ENCODE measurements at regions not wholly inside any gene's neighbourhood (a gene's known extent, or its start where the extent isn't known, plus 50 kb on each side); places are given as distances from the start of the nearest gene placed in this dataset.

GRCh38 chr2:128404709-128405466, 86.2 kb upstream of the HS6ST1 start:
- TF ChIP-seq EZH2 (IDR thresholded peaks at IDR 0.05; ENCODE audit: low read length, missing control alignments) (no peak), CTCF (conservative IDR thresholded peaks at IDR 0.05 in 1 of 2, IDR thresholded peaks at IDR 0.05 in 1 of 2; ENCODE audit: low read depth in 1 of 2, low read length in 2 of 2) (no peak)
- H3K4me1 ChIP-seq (ENCODE audit: control insufficient read depth, extremely low read depth, insufficient read depth, low read length): peaks cover 11% of the 10 kb centered on the region
- H3K27me3 ChIP-seq (ENCODE audit: control insufficient read depth, insufficient read depth, low read length): no peaks in the 10 kb centered on the region

GRCh38 chr2:128405467-128405900, 86.8 kb upstream of the HS6ST1 start:
- Histone ChIP-seq H3K9ac (ENCODE audit: insufficient read depth, low read length) (no peak overlapping the region), H3K36me3 (ENCODE audit: control insufficient read depth, insufficient read depth, low read length) (no peaks in the 10 kb centered on the region), H3K79me2 (ENCODE audit: control insufficient read depth, insufficient read depth, low read length) (no peaks in the 10 kb centered on the region), H3K4me1 (ENCODE audit: control insufficient read depth, extremely low read depth, insufficient read depth, low read length) (peaks cover 11% of the 10 kb centered on the region), H3K27ac (ENCODE audit: insufficient read depth, low read length) (no peak overlapping the region), H3K4me2 (ENCODE audit: extremely low read depth, insufficient read depth, low read length) (no peak overlapping the region), H3K4me3 (replicated peaks in 1 of 4; ENCODE audit: control extremely low read depth in 1 of 4, insufficient read depth in 1 of 4, low read depth in 3 of 4, low read length in 4 of 4) (no peak overlapping the region), H2AFZ (ENCODE audit: low read length) (no peak overlapping the region), H3K27me3 (ENCODE audit: control insufficient read depth, insufficient read depth, low read length) (no peaks in the 10 kb centered on the region), H3K9me3 (ENCODE audit: control insufficient read depth, insufficient read depth, low read depth, low read length) (no peaks in the 10 kb centered on the region), H4K20me1 (ENCODE audit: control insufficient read depth, extremely low read depth, insufficient read depth, low read length) (no peaks in the 10 kb centered on the region)
- no peak for DNase-seq (ENCODE audit: low read depth in 2 of 2)
- no peak for TF ChIP-seq CTCF (conservative IDR thresholded peaks at IDR 0.05 in 1 of 2, IDR thresholded peaks at IDR 0.05 in 1 of 2; ENCODE audit: low read depth in 1 of 2, low read length in 2 of 2)
- no peak for TF ChIP-seq EZH2 (IDR thresholded peaks at IDR 0.05; ENCODE audit: low read length, missing control alignments)

More at GRCh38 chr2:128404709-128405466, 86.2 kb upstream of the HS6ST1 start:
- no peak overlapping the region for H3K27ac ChIP-seq (ENCODE audit: insufficient read depth, low read length)
- no peak overlapping the region for H3K4me3 ChIP-seq (replicated peaks in 1 of 4; ENCODE audit: control extremely low read depth in 1 of 4, insufficient read depth in 1 of 4, low read depth in 3 of 4, low read length in 4 of 4)
- H3K4me2 ChIP-seq (ENCODE audit: extremely low read depth, insufficient read depth, low read length): no peak overlapping the region
- H4K20me1 ChIP-seq (ENCODE audit: control insufficient read depth, extremely low read depth, insufficient read depth, low read length): no peaks in the 10 kb centered on the region
- H3K79me2 ChIP-seq (ENCODE audit: control insufficient read depth, insufficient read depth, low read length): no peaks in the 10 kb centered on the region
- no peak for DNase-seq (ENCODE audit: low read depth in 2 of 2)
- H2AFZ ChIP-seq (ENCODE audit: low read length): no peak overlapping the region
- no peaks in the 10 kb centered on the region for H3K36me3 ChIP-seq (ENCODE audit: control insufficient read depth, insufficient read depth, low read length)
- H3K9me3 ChIP-seq (ENCODE audit: control insufficient read depth, insufficient read depth, low read depth, low read length): no peaks in the 10 kb centered on the region
- H3K9ac ChIP-seq (ENCODE audit: insufficient read depth, low read length): no peak overlapping the region

DNA sequence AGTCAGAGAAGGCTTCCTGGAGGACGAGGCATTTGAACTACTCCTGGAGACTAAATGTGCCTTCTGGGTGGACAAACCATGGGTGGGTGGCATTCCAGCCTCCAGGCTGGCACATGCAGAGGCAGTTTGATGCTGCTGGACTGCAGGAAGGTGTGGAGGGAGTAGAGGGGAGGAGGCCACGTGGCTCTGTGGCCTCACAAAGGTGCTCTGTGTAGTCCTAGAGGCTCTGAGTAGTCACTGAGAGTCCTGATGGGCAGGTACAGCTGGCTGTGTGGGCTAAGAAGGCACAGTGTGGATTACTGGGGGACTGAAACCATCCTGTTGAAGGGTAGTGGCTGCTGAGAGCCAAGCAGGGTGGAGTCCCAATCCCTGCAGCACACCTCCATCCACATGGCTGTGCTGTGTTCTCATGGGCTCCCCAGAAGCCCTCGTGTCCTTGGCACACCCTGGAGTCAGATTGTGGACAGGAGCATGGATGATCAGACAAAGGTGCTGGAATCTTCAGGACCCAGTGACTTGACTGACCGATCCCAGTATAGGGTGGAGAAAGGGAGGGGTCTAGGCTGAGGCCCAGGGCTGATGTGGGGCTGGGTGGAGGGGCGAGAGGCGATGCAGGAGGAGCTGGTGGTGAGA, 87.4 kb upstream of the HS6ST1 start:
- H3K4me3 ChIP-seq (replicated peaks in 1 of 4; ENCODE audit: control extremely low read depth in 1 of 4, insufficient read depth in 1 of 4, low read depth in 3 of 4, low read length in 4 of 4): no peak overlapping the region
- no peak for TF ChIP-seq CTCF (conservative IDR thresholded peaks at IDR 0.05 in 1 of 2, IDR thresholded peaks at IDR 0.05 in 1 of 2; ENCODE audit: low read depth in 1 of 2, low read length in 2 of 2)
- no peak for TF ChIP-seq EZH2 (IDR thresholded peaks at IDR 0.05; ENCODE audit: low read length, missing control alignments)
- H3K4me1 ChIP-seq (ENCODE audit: control insufficient read depth, extremely low read depth, insufficient read depth, low read length): peaks cover 11% of the 10 kb centered on the region
- H3K9me3 ChIP-seq (ENCODE audit: control insufficient read depth, insufficient read depth, low read depth, low read length): no peaks in the 10 kb centered on the region
- H3K36me3 ChIP-seq (ENCODE audit: control insufficient read depth, insufficient read depth, low read length): no peaks in the 10 kb centered on the region
- no peak overlapping the region for H3K4me2 ChIP-seq (ENCODE audit: extremely low read depth, insufficient read depth, low read length)
- no peaks in the 10 kb centered on the region for H3K27me3 ChIP-seq (ENCODE audit: control insufficient read depth, insufficient read depth, low read length)
- H3K79me2 ChIP-seq (ENCODE audit: control insufficient read depth, insufficient read depth, low read length): no peaks in the 10 kb centered on the region
- DNase-seq (ENCODE audit: low read depth in 2 of 2): no peak
- H3K27ac ChIP-seq (ENCODE audit: insufficient read depth, low read length): no peak overlapping the region
- no peaks in the 10 kb centered on the region for H4K20me1 ChIP-seq (ENCODE audit: control insufficient read depth, extremely low read depth, insufficient read depth, low read length)
- H2AFZ ChIP-seq (ENCODE audit: low read length): no peak overlapping the region
- no peak overlapping the region for H3K9ac ChIP-seq (ENCODE audit: insufficient read depth, low read length)
